H1 (cell line): ENCODE measurements at regions not wholly inside any gene's neighbourhood (a gene's known extent, or its start where the extent isn't known, plus 50 kb on each side); places are given as distances from the start of the nearest gene placed in this dataset.

ENCODE experiments used
- CHD7 ChIP-seq: fragments of 300-600 bp; sonication (generic); IDR thresholded peaks from 2 replicates; pipeline ENCODE4 v1.7.1; 2012; ENCODE audit warnings: low read length, moderate library complexity, mild to moderate bottlenecking, inconsistent platforms; ENCODE audit not compliant: insufficient replicate concordance
- NANOG ChIP-seq: IDR thresholded peaks from 2 replicates; pipeline ENCODE4 v1.6.1; 2011; ENCODE audit warnings: low read length, low read depth, mild to moderate bottlenecking, inconsistent platforms; ENCODE audit not compliant: insufficient read depth, poor library complexity, severe bottlenecking

GRCh38 chr5:39759701-39760100, 334.9 kb upstream of the DAB2 start (continued):
- no peak for TF ChIP-seq CHD7
- TF ChIP-seq NANOG: no peak
